ENCODE measurements at regions not wholly inside any gene's neighbourhood (a gene's known extent, or its start where the extent isn't known, plus 50 kb on each side); places are given as distances from the start of the nearest gene placed in this dataset.

DNA sequence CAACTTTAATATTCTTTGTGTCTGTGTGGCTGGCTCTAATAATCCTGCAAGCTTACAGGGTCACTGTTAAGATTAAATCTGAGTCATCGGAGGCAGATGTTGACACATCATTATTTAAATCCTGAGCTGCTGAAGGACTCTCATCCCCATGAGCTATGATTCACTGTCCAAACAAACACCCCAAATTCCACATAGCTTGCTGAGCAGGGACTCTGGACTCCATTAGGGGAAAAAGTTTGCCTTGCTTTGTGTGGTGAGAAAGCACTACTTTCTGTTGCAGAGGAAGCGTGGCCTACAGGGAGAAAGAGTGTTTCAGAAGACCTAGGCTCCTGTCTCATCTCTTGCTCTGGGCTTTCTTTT lies 213.7 kb downstream of the PDCD6IP start:
- no peak overlapping the region for H3K9ac ChIP-seq (ENCODE audit: low read length)
- H3K9me2 ChIP-seq (replicated peaks; ENCODE audit: insufficient read depth, low read length), result no peaks in the 10 kb centered on the region
- no peak overlapping the region for H2AFZ ChIP-seq (ENCODE audit: low read depth, low read length, severe bottlenecking)
- no peaks in the 10 kb centered on the region for H3F3A ChIP-seq (ENCODE audit: insufficient read depth)
- no peaks in the 10 kb centered on the region for H3K36me3 ChIP-seq (ENCODE audit: low read length)
- no peak overlapping the region for H3K4me3 ChIP-seq (ENCODE audit: insufficient read depth, low read length, poor library complexity, severe bottlenecking)
- TF ChIP-seq EZH2phosphoT487 (conservative IDR thresholded peaks at IDR 0.05; ENCODE audit: low read length), result no peak
- H3K27ac ChIP-seq (ENCODE audit: low read depth, low read length), result no peak overlapping the region
- no peaks in the 10 kb centered on the region for H3K9me3 ChIP-seq (ENCODE audit: insufficient read depth, low read length)
- H4K20me1 ChIP-seq (ENCODE audit: low read depth, low read length), result no peaks in the 10 kb centered on the region
- H3K27me3 ChIP-seq (ENCODE audit: low read length), result no peaks in the 10 kb centered on the region
- no peak overlapping the region for H3K4me2 ChIP-seq (ENCODE audit: low read depth, low read length, poor library complexity, severe bottlenecking)
- H3K79me2 ChIP-seq (ENCODE audit: insufficient read depth, low read length), result no peaks in the 10 kb centered on the region

DNA sequence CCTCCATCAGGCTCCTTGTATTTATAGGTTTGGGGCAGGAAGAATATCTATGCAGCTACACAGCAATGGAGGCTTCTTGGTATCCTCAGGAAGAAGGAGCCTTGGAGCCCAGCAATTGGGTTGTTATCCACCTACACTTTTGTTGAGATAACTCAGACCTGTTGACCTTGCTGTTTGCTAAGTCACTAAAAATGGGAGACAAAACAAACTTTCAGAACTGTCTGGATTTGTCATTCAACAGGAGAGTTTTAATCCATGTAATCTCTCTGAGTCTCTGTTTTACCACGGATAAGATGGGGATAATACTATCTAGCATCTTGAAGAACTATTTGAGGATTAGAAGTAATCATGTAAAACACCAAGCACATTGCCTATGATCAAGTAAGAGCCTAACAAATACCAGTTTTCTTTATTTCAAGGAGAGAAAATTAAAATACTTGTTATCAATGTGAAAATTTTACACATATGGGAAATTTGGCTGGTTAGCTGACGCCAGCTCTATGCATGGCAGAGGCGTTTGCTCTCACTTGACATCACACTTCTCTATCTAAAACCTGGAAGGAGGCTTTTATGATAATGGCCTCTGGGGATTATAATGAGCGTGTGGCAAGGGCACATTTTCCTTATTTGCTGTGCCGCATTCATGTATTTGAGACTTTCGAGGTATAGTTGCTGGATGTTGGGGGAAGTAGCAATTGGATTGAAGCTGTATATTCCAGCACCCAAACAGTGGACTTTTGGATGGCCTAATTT lies 215.6 kb downstream of the PDCD6IP start:
- no peaks in the 10 kb centered on the region for H3K27me3 ChIP-seq (ENCODE audit: low read length)
- no peaks in the 10 kb centered on the region for H3K9me2 ChIP-seq (replicated peaks; ENCODE audit: insufficient read depth, low read length)
- no peaks in the 10 kb centered on the region for H3K79me2 ChIP-seq (ENCODE audit: insufficient read depth, low read length)
- H3K9ac ChIP-seq (ENCODE audit: low read length), result no peak overlapping the region
- H3K4me2 ChIP-seq (ENCODE audit: low read depth, low read length, poor library complexity, severe bottlenecking), result no peak overlapping the region
- H3K9me3 ChIP-seq (ENCODE audit: insufficient read depth, low read length), result no peaks in the 10 kb centered on the region
- no peaks in the 10 kb centered on the region for H3F3A ChIP-seq (ENCODE audit: insufficient read depth)
- no peak overlapping the region for H3K4me3 ChIP-seq (ENCODE audit: insufficient read depth, low read length, poor library complexity, severe bottlenecking)
- H2AFZ ChIP-seq (ENCODE audit: low read depth, low read length, severe bottlenecking), result no peak overlapping the region
- H4K20me1 ChIP-seq (ENCODE audit: low read depth, low read length), result no peaks in the 10 kb centered on the region
- no peak overlapping the region for H3K27ac ChIP-seq (ENCODE audit: low read depth, low read length)
- TF ChIP-seq, protein P1, sequence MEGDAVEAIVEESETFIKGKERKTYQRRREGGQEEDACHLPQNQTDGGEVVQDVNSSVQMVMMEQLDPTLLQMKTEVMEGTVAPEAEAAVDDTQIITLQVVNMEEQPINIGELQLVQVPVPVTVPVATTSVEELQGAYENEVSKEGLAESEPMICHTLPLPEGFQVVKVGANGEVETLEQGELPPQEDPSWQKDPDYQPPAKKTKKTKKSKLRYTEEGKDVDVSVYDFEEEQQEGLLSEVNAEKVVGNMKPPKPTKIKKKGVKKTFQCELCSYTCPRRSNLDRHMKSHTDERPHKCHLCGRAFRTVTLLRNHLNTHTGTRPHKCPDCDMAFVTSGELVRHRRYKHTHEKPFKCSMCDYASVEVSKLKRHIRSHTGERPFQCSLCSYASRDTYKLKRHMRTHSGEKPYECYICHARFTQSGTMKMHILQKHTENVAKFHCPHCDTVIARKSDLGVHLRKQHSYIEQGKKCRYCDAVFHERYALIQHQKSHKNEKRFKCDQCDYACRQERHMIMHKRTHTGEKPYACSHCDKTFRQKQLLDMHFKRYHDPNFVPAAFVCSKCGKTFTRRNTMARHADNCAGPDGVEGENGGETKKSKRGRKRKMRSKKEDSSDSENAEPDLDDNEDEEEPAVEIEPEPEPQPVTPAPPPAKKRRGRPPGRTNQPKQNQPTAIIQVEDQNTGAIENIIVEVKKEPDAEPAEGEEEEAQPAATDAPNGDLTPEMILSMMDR (IDR thresholded peaks at IDR 0.05; ENCODE audit: insufficient read depth, low read length, poor library complexity, severe bottlenecking), result no peak
- no peak for TF ChIP-seq EZH2phosphoT487 (conservative IDR thresholded peaks at IDR 0.05; ENCODE audit: low read length)
- H3K36me3 ChIP-seq (ENCODE audit: low read length), result no peaks in the 10 kb centered on the region

DNA sequence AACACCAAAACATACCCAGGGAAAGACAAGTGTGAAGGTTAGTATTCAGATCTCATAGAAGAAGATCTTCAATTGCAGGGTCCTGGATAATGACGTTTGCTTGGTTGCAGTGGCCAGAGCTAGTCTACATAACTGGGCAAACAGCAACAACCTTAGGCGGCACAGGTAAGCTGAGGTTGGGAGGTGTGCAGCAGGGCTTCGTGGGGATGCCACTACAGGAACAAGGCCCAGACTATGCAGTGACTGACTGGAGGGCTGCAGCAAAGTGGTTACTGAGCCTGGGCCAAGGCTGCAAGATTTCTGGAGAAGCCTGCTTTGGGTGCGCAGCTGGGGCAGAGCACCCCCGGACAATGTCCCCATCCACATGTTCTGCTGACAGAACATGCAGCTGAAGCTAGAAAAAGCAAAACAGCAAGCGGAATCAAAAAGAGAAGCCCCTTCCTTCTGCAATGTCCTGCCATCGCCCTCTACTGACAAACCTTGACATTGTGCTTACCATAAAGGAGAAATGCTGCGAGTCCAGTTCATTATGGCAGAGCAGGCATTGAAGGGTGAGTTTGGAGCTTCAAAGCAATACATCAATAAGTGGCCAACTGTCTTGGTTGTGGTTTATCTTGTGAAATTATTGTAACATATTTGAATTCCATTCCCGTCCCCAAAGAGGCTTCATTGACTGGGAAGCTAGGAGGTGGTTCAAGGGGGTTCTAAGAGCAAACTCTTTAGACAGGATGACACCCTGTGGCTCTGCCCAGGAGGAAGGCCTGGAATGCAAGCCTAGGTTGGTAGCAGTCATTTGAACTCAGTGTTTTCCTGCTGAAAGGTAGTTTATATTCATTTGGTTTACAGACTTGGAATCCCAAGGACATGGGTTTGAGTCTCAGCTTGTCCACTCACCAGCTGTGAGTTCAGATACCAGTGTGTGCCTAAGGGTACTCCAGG lies 217.0 kb downstream of the PDCD6IP start:
- H3K9ac ChIP-seq (ENCODE audit: low read length), result no peak overlapping the region
- H3K36me3 ChIP-seq (ENCODE audit: low read length), result no peaks in the 10 kb centered on the region
- H3F3A ChIP-seq (ENCODE audit: insufficient read depth), result peaks cover 9% of the 10 kb centered on the region
- no peaks in the 10 kb centered on the region for H4K20me1 ChIP-seq (ENCODE audit: low read depth, low read length)
- H3K27ac ChIP-seq (ENCODE audit: low read depth, low read length), result peak overlapping the region; percentile 99
- no peaks in the 10 kb centered on the region for H3K9me2 ChIP-seq (replicated peaks; ENCODE audit: insufficient read depth, low read length)
- H3K79me2 ChIP-seq (ENCODE audit: insufficient read depth, low read length), result no peaks in the 10 kb centered on the region
- no peak overlapping the region for H3K4me3 ChIP-seq (ENCODE audit: insufficient read depth, low read length, poor library complexity, severe bottlenecking)
- TF ChIP-seq, protein P1 (IDR thresholded peaks at IDR 0.05; ENCODE audit: insufficient read depth, low read length, poor library complexity, severe bottlenecking), result peak; percentile 53
- TF ChIP-seq EZH2phosphoT487 (conservative IDR thresholded peaks at IDR 0.05; ENCODE audit: low read length), result no peak
- peak overlapping the region; percentile 38 for H2AFZ ChIP-seq (ENCODE audit: low read depth, low read length, severe bottlenecking)
- H3K27me3 ChIP-seq (ENCODE audit: low read length), result no peaks in the 10 kb centered on the region
- H3K9me3 ChIP-seq (ENCODE audit: insufficient read depth, low read length), result no peaks in the 10 kb centered on the region
- H3K4me2 ChIP-seq (ENCODE audit: low read depth, low read length, poor library complexity, severe bottlenecking), result no peak overlapping the region
